Hepatic stellate cell (primary cell): ENCODE measurements at regions not wholly inside any gene's neighbourhood (a gene's known extent, or its start where the extent isn't known, plus 50 kb on each side); places are given as distances from the start of the nearest gene placed in this dataset.
A peak's percentile ranks its signal among the peaks of the same experiment; 100 is the strongest.
"Not testable (repeated sequence)": the region's sequence is repeated elsewhere in the genome, so short reads cannot be mapped to it uniquely, and the experiment has no call there.

Source experiments
- DNase-seq: peaks from one replicate; pipeline ENCODE4 v3.0.0; 2011; ENCODE audit warnings: low spot score

- DNase-seq, result not testable (repeated sequence)
These were observed 51.5 kb upstream of the CDC42EP3 start for GRCh38 chr2:37722971-37723370.

DNA sequence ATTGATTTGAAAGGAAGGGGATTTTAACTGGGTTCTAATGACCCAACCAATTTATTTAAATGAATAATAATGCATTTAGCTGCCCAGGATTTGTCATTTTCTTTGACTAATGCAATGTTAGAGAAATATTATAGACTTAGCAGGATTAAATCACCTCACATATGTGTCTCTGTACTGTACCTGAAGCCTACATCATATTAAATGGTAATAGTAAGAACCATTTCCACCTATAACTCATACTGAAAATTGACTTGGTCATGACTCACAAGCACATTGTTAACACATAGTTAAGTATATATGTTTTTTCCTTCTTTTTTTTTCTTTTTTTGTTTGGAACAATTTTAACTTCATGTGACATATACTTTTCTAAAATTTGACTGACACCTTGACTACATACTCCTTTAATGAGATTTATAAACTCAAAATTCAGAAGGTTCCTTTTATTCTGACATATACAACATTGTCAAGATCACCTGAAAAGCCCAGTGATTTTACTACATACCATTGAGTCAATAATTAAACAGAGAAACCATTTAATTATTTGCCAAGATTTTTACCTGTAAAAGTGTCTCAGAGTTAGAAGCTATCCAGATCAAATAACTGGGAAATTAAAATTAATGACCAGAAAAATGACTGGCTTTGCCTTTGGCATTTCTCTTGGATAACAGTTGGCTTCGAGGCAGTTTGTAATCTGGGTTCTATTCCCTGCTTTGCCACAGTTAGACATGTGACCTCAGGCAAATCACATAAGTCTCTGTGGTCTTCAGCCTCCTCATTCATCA lies 58.8 kb upstream of the CDC42EP3 start:
- no peak for DNase-seq

GRCh38 chr2:37732412-37732811 lies 61.0 kb upstream of the CDC42EP3 start:
- DNase-seq, result not testable (repeated sequence)

DNA sequence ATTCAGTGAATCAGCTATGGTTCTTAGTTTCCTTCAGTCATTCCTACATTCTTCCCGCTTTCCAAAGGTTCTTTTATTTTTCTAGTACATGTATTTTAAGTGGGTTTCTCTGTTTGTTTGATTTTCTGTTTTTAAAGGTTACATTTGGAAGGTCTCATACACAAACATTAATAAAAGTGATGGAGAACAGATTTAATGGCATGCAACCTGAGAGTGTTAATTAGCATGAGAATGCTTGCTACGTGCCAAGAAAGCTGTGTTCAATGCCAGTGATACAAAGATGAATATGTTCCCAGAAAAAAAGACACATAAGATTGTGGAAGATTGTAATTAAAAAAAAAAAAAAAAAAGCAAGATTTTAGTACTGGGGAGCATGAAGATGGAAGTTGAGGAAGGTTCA lies 61.8 kb upstream of the CDC42EP3 start:
- DNase-seq, result no peak

DNA sequence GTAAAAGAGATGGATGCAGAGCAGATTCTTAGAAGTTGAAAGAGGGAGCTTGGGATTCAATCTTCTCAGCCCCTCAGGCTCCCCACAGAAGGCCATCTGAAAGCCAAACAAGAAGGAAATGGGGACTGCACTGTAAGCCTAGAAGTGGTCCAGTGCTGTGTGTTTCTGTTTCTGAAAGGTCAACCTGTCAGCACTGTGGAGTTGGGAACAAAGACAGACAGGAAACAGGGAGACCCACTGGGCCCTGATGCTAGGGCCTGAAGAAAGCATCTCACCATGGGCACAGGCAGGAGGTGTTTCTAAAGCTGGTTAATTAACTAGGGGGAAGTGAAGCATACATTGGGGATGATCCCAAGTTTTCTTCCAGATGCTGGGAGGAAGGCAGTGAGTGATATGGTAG lies 62.5 kb upstream of the CDC42EP3 start:
- DNase-seq, result not testable (repeated sequence)

DNA sequence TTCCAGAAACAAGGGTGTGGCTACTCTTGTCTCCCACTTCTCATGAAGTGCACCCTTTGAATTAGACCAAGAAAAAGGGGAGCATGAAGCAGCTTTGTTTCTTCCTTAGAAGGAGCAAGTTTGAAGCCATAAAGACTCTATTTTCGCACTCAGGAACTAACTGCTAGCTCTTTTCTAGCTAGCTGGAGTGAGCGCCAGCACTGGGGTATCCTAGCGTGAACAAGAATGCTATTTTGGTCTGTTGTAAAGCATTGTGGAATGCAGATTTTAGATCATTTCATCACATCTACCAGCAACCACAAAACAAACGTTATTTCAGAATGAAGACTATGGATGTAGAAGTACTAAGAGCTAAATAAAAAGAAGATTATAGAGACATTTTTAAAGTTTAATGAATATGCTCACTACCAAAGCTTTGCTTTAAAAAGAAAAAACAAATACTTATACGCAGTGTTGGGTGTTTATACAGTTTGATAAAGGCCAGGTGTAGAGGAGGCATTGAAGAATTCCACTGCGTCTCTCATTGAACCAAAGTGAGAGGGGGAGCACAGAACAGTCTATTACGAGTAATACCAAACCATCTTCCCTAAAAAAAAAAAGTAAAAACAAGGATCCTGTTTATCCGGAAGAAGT lies 63.6 kb upstream of the CDC42EP3 start:
- not testable (repeated sequence) for DNase-seq

DNA sequence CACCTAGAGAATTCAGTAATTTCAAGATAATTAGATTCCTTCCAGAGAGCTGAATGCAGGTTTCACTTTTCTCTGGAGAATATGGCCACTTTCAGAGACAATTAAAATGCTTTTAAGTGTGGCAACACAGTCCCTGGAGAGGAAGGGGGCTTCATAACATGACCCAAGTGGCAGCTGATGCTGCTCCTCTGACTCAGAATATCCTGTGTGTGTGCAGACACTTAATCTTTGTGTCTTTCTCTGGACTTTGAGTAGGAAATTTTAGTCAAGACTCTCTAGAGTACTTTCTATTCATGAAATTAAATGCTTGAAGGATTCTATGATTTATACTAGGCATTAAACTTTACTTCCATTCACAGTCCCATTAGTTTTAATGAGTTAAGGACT lies 64.1 kb upstream of the CDC42EP3 start:
- DNase-seq, result not testable (repeated sequence)

- DNase-seq, result no peak
These were observed 66.1 kb upstream of the CDC42EP3 start for GRCh38 chr2:37737507-37737906.

GRCh38 chr2:37738266-37738885 lies 66.9 kb upstream of the CDC42EP3 start:
- DNase-seq, result no peak

- DNase-seq, result no peak
These were observed 67.7 kb upstream of the CDC42EP3 start for GRCh38 chr2:37739153-37739552.

DNA sequence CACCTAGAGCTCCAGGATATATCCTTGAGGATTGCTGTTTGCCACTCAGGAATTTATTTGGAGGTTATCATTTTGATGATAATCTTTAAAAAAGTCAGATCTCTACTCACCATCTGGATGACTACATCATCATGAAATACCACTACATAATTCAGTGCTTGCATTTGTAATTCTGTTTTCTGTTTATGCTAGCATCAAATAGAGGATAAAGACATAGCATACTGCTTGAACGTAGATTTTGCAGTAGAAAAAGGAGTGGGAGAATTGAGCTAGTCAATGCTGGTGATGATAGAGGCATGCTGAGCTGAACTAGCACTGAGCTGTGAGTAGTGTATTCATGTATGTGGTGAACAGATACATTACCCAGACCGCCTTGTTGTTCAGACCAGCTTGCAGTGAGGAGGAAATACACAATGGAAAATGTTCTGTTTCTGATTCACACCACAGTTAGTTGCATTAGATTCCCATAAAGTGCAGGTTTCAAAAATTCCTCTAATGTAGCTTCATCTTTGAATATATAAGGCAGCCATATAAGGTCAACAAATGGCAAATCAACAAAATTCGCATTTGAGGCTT lies 68.8 kb upstream of the CDC42EP3 start:
- no peak for DNase-seq

- DNase-seq, result peak; percentile 9
These were observed 70.8 kb upstream of the CDC42EP3 start for GRCh38 chr2:37742286-37742685.

DNA sequence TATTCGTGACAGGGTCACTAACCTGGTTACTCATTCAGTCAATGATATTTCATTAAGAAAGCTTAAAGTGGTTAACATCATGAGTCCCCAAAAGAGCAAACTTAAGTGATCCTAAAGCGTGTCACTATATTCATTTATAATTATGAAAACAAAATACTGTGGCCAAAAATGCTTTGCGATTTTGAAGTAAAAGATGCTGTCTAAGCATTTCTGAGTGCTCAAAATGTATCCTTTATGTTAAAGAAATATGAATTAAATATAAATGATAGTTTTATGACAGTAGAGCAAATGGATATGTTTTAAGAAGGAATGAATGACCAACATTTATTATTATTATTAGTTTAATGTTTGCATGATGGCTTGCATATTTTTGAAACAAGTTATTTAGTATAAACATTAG lies 72.6 kb upstream of the CDC42EP3 start:
- DNase-seq, result no peak

DNA sequence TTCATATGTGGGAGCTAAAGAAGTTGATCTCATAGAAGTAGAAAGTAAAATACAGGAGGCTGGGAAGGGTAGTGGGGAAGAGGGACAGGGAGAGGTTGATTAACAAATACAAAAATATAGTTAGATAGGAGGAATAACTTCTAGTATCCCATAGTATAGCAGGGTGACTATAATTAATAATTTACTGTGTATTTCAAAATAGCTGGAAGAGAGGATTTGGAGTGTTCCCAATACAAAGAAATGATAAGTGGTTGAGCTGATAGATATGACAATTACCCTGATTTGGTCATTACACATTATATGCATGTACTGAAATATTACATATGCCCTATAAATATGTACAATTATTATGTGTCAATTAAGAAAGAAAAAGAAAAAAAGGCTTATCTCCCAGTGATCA lies 73.5 kb upstream of the CDC42EP3 start:
- DNase-seq, result not testable (repeated sequence)

DNA sequence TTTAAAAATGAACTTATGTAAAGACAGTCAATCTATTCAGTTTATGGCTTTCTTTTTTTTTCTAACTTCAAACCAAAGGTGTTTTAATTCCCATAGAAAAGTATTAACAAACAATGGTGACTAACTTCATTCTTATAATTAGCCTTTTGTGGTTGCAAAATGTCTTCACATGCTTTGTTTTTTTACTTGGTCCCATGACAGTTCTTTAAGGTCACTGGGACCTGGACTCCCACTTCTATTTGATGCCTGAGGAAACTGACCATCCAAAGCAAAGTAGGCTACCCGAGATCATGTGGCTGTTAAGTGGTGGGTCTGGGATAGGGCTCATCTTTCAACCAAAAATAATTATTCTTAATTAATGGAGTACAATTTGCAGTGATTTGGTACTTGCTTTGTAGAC lies 74.6 kb upstream of the CDC42EP3 start:
- DNase-seq, result not testable (repeated sequence)

- no peak for DNase-seq
These were observed 75.4 kb upstream of the CDC42EP3 start for GRCh38 chr2:37746883-37747282.

GRCh38 chr2:37748541-37748940 lies 77.1 kb upstream of the CDC42EP3 start:
- no peak for DNase-seq

DNA sequence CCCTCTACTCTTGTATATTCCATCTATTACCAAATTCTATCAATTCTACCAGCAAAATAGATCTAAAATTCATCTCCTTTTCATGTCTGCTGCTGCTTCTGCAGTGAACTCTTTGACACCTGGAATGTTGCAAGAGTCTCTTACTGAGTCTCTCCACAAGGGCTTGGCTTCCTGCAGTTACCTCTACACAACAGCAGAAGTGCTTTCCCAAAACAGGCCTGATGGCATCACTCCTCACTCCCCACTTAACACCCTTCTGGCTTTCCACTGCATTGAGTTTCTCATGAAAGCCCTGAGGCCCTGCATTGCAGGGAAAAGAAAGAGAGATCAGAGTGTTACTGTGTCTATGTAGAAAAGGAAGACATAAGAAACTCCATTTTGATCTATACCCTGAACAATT lies 78.8 kb upstream of the CDC42EP3 start:
- not testable (repeated sequence) for DNase-seq

- no peak for DNase-seq
These were observed 81.3 kb upstream of the CDC42EP3 start for GRCh38 chr2:37752766-37753165.

- no peak for DNase-seq
These were observed 82.3 kb upstream of the CDC42EP3 start for GRCh38 chr2:37753758-37754157.

GRCh38 chr2:37755961-37756559 lies 84.6 kb upstream of the CDC42EP3 start:
- DNase-seq, result not testable (repeated sequence)

GRCh38 chr2:37757456-37757855 lies 86.0 kb upstream of the CDC42EP3 start:
- not testable (repeated sequence) for DNase-seq
